GM18519 (cell line): ENCODE measurements at regions not wholly inside any gene's neighbourhood (a gene's known extent, or its start where the extent isn't known, plus 50 kb on each side); places are given as distances from the start of the nearest gene placed in this dataset.

Source experiments
- ATAC-seq: cut with Tn5 transposase; IDR thresholded peaks from one replicate; pipeline ENCODE4 v1.9.1; 2021; ENCODE audit warnings: mild to moderate bottlenecking, moderate library complexity; ENCODE audit not compliant: unreplicated experiment, low FRiP score

DNA sequence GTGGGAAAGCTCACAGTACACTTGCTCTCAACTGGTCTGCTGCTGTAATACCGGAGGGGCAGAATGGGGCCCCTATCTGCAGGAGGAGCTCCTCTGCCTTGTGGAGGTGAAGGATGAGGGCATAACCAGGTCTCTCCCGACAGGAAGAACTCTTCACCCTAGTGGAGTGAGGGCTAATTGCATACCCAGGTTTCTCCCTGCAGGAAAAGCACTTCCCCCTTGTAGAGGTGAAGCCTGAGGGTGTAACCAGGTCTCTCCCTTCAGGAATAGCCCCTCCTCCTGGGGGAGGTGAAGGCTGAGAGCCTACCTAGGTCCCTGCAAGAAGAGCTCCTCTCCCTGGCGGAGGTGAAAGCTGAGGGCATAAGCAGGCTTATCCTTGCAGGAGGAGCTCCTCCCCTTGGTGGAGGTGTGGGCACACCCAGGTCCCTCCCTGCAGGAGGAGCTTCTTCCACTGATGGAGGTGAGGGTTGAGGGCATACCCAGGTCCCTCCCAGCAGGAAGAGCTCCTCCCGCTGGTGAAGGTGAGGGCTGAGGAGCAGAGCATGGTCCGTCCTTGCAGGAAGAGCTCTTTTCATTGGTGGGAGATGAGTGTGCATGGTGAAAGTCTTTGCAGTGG is 954.1 kb downstream of the NLGN4Y start:
- ATAC-seq: no peak

DNA sequence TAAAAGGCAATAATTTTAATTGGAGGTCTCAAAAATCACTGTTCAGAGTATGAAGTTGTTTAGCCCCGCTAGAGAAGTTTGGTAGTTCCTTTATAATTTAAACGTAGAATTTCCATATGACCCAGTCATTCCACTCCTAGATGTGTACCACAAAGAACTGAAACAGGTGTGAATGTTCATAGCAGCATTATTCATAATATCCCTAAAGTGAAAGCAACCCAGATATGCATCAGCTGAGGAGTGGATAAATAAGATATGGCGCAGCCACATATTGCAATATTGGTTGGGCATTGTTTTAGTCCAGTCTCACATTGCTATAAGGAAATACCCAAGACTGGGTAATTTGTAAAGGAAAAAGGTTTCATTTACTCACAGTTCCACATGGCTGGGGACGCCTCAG is 976.2 kb downstream of the NLGN4Y start:
- ATAC-seq: no peak

DNA sequence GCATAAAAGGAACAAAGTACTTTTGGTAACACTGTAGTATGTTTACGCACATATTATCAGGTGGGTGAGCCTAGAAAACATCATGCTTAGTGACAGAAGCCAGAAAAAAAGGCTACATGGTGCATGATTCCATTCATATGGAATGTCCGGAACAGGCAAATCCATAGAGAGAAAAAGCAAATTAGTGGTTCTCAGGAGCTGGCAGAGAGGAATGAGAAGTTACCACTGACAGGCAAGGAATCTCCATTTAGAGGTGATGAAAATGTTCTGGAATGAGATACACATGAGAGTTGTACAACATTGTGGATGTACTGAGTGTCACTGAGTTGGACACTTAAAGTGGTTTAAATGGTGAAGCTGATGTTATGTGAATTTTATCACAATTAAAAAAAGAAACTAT is 976.9 kb downstream of the NLGN4Y start:
- no peak for ATAC-seq

DNA sequence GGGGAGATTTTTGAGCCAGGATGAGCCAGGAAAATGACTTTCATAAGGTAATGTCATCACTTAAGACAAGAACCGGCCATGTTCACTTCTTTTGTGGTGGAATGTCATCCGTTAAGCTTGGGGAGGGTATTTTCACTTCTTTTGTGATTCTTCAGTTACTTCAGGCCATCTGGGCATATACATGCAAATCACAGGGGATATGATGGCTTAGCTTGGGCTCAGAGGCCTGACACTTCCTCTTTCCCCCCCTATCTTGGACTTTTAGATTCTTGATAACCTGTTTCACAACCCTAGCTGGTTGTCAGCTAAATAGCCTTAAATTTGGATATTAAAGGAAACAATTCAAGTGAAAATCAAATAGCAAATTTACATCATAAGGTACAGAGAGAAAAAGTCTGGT is 986.0 kb downstream of the NLGN4Y start:
- ATAC-seq: no peak

DNA sequence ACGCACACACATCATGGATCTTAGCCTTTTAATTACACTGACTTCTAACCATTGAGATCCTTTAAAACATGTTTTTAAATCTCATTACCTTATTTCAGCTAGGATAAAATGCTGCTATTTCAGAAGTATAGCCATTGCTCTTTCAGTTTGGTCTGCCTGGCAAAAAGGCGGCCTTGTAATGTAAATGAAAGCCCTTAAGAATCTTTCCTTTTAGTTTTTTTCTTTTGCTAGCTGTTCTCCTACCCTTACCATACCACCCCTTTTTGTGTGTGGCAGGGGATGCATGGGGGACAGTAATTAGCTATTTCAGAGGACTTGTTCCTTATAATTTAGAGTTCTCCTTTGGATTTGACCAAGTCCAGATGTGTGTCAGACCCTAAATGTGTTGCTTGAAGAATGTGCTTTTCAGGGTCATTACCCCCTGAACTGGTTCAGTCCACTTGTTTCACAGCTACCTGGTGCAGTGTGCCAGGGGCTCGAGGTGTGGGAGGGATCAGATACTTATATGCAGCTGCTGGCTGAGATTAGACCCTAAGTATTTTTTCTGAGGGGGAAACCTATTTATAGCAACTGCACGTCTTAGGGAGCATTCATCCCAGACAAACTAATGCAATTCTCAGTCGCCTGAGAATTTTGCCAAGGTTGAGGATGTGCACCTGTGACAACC is 986.8 kb downstream of the NLGN4Y start:
- ATAC-seq: no peak

DNA sequence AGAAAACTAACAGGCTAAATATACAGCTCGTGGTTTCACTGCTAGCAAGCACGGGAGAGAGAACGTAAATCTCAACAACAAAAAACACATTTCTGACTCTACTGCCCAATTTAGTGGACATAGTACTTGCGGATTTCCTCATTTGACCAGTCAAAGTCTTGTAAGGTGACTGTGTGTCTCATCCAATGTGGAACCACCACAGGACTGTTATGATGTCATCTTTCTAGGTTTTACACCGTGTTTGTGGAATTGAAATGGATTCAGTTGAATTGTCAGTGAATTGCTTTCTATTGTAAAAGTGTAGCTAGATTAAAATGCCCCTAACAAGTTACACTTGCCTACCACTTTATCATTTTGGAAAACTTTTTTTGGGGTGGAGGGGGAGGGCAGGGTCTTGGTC is 1010.8 kb downstream of the NLGN4Y start:
- no peak for ATAC-seq

DNA sequence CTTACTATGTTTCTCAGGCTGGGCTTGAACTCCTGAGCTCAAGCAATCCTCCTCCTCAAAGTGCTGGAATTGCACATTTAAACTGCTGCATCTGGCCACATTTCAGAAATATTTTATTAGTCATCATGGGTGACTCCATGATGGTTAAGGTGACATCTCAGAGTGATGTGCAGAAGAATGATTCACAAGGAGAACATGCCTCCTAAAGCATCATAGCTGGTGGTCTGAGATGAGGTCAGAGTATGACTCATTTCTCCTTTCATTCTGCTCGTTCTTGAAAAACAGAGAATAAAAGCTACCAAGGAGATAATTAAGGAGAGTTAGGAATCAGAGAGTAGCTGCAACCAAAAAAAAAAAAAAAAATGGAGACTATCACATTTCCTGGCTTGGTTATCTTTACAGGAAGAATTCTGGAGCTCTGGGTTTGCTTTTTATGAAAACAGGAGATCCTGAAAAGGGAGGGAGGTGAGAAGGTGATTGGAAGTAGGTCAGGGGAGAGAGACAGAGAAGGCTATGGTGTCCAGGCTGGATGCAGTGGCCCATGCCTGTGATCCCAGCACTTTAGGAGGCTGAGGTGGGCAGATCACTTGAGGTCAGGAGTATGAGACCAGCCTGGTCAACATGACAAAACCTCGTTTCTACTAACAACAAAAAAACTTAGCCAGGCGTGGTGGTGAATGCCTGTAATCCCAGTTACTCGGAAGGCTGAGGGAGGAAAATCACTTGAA is 1011.6 kb downstream of the NLGN4Y start:
- ATAC-seq: no peak

DNA sequence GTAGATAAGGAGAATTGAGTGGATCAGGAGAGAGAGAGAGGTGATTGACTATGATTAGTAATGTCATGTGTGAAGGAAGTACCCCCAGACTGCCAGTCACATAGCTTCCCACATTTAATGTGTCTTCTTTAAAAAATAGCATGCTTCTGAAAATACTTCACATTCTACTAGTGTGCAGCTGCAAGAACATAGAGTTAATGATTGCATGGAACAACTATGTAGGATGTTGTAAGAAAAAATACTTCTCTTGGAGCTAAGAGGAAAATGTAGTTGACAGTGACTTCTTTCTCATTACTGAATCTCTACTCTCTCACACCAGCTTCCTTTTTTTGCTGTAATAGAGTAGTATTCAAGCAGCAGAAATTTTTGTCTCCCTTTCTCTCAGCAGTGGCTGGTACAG is 1016.2 kb downstream of the NLGN4Y start:
- ATAC-seq: no peak

DNA sequence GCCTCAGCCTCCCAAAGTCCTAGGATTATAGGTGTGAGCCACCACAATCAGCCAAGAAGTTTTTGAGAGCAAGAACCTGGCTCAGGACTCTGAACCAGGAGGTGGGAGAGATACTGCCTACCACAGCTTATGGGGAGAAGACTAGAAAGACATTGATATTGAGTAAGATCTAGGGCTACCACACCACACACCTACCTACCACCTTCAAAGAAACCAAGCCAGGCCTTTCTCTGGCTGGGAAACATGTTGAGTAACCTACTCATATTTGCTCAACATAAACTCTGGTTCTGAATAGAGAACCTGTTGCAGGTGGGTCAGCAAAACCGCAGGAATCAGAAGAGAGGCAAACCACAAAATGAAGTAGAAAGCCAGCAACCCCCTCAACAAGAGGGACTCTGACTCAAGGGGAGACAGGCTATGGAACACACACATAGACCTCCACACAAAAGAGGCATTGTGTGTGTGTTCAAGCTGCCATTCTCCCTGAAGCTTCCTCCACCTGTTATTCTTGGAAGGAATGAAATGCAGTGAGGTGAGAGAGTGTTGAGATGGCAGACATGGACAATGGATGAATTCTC is 1021.9 kb downstream of the NLGN4Y start:
- no peak for ATAC-seq

DNA sequence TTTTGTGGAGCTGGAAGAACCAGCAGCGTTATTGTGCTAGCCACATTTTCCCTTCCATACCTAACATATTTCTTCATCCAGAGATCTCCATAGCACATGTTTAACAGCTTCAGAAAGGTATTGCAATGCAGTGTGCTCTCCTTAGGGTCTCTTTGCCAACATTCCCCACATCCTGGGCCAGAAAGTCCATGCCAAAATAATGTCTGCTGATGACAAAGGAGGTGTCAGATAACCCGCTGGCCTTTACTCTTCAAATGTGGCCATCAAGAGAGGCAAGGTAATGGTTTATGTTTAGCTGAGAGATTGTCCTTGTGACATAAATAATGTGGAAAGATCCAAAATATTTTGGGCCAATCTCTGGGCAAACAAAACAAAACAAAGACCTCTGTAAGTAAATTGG is 1027.7 kb downstream of the NLGN4Y start:
- no peak for ATAC-seq

DNA sequence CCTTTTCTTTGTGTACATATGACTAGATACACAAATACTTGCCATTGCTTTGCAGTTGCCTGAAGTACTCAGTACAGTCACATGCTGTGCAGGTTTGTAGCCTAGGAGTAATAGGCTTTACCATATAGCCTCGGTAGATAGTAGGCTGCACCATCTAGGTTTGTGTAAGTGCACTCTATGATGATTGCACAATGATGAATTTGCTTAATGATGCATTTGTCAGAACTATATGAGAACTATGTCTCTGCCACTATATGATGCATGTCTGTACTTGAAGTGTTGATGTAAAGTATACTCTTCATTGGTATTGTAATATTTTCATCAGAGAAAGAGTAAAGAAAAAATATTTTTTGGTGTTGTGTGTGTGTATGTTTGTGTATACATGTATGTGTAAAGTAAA is 1030.7 kb downstream of the NLGN4Y start:
- no peak for ATAC-seq

DNA sequence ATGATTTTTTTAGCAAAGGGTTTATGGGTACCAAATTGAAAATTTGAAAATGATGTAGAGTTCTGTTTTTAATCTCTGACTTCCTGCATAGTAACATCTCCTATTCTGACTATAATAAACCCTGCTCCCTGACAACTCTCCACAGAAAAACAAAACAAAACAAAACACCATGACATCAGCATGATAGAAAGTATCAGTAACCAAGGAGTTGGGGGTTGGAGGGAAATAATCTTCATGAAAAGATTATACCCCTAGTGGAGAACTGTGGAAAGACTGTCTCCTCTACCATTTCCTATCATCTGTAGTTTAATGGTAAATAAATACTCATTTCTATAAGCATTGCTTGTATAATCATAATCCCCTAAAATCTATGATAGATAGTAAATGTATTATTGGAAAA is 1034.8 kb downstream of the NLGN4Y start:
- no peak for ATAC-seq

DNA sequence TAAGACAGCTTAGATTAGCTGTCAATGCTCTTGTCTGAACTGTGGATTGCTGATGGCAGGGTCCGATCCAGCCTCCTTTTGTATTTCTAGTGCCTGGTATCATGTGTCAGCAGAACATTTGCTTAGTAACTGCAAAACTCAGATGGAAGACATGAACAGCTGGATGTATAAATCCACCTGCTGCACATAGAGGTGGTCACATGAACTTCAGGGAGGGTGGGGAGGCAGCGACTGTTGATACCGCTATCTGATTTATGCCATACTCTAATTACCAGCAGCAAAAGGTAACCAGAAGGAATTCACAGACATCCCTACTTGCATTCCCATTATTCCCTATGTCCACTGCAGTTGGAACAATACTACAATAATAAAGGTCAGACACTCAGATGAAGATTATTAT is 1036.5 kb downstream of the NLGN4Y start:
- no peak for ATAC-seq

DNA sequence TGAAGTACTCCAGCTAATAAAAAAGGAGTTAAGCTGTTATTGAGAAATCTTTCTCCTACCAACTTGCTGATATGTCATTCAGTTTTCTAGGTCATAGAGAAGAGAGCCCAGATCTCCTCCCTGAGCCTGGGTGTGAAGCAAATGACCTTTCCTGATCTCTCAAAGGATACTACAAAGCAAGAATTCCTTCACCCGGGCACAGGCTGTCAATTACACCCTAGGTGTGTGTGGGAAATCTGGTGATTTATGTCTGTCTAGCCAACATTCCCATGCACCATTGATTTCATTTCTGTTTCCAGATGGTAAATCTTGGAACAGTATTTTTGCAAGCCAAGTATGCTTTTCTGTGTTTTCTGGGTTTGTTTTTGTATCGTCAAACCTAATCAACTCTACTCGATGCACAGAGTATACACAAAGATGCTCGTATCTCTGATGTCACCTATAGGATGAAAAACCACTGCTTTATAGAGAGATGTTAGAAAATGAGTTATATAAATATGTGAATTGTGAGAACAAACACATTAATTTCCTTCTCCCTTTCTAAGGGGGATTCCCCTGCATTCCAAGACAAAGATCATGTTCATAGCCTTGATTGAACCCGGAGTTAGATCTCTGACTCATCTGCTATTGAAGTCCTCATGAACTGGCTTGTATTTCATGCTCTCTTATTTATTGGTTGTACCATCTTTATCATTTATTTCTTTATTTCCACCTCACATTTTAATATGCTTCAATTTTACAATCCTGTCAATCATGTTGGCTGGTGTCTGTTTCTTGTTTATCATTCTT is 1037.4 kb downstream of the NLGN4Y start:
- no peak for ATAC-seq

DNA sequence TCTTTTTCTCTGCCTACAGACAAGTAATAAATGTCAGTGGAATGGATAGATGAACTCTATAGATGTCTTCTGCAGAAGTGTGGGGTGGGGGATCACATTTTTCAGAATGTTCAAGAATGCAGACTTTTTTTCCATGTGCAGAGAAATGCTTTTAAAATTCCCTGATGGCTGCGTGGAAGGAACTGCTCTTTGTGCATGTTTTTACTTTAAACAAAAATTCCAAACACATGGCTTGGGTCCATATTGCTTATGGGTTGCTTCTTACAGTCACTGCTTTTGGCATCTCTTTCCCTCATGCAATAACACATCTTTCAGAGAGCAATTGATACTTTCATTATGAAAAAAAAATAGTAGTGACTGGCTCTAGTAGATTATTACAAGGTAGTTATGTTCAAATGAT is 1053.6 kb downstream of the NLGN4Y start:
- no peak for ATAC-seq

DNA sequence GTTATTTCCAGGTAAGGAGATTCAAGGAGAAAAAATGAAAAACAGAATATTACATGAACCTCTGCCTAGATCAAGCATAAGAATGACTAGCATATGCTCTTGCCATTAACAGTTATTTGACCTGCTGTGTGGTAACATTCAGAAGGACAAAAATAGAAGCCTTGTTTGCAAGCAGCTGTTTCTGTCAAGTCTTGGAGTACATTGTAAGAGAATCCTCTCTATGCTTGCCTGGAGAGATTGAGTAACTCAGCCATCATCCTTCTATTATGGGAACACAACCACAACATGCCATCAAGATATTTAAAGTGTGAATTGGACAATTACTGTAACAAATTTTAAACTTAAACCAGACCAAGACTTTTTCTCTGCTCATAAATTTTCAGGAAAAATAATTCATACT is 1054.4 kb downstream of the NLGN4Y start:
- no peak for ATAC-seq

DNA sequence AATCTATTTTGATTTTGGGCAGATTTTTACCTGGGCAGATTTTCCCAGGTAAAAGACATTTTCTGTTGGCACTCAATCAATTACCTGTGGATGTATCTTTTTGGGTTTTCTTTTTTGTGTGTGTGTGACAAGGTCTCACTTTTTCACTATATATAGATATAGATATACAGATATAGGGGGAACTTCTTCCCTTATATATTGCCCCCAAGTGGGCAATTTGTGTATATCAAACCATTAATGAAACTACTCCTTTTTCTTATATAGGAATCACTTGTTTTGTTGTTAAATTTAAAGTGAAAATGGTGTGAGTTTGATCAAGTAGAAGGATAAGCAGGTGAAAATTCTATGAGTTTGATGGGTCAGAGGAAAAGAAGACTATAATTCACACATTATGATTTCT is 1054.9 kb downstream of the NLGN4Y start:
- no peak for ATAC-seq

DNA sequence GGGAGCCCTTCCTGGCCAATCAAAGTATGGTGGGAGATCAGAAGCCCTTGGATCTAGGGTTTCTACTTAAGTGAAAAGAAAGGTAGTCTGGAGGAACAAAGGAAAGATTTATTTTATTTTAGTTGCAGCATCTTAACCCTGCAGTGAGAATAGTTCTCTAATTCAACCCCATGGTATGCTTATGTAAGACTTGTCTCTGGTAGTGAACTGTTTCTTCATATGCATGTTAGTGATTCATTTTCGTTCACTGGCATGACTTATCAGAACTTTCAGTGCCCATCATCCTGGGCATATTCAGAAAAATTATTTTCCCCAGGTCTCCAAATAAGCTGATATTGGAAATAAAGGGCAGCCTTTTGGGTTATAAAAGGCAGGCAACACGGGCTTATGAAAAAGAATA is 1058.8 kb downstream of the NLGN4Y start:
- no peak for ATAC-seq

DNA sequence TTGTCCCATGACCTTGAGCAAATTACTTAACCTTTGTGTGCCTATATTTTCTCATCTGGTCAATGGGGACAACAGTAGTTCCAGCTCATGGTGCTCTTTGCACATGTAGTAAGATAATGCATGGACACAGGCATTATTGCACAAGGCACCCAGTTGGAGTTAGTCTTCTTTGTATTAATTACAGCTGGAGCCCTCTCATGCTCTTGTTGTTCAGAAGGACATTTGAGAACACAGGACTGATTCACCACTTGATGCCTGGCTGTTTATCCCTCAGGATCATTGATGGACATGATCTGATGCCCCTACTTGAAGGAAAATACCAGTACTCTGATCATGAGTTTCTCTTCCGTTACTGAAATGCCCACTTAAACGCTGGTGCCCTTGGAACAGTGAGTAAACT is 1068.6 kb downstream of the NLGN4Y start:
- ATAC-seq: no peak

DNA sequence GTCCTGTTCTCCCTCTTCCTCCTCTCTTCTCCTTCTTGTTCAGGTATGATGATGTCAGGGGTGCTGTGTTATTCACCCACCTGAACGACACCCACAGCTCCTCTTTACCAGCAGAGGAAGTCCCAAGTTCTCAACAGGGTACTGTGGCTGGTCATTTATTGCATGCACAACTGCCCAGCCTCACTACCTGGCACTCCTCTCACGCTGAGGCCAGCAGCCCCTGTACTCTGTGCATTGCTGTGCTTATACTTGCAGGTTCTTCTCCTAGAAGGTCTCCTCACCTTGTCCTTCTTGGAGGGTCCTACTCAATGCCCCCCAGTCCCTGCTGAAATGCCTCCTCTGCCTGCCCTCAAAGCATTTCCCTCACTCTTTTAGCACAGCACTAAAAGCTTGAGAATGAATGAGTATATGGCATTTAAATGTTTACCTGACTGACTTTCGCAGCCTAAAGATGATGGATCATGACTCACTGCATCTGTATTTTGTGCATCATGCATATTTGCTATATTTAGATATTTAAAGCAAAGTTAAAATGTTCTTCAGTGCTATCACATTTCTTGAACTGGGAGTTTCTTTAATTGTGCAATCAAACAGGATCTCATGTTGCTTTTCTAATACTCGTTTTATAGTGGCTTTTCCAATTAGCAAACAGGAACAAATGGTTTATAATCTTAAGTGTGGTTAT is 1069.3 kb downstream of the NLGN4Y start:
- no peak for ATAC-seq
